ENCODE measurements at regions not wholly inside any gene's neighbourhood (a gene's known extent, or its start where the extent isn't known, plus 50 kb on each side); places are given as distances from the start of the nearest gene placed in this dataset.

DNA sequence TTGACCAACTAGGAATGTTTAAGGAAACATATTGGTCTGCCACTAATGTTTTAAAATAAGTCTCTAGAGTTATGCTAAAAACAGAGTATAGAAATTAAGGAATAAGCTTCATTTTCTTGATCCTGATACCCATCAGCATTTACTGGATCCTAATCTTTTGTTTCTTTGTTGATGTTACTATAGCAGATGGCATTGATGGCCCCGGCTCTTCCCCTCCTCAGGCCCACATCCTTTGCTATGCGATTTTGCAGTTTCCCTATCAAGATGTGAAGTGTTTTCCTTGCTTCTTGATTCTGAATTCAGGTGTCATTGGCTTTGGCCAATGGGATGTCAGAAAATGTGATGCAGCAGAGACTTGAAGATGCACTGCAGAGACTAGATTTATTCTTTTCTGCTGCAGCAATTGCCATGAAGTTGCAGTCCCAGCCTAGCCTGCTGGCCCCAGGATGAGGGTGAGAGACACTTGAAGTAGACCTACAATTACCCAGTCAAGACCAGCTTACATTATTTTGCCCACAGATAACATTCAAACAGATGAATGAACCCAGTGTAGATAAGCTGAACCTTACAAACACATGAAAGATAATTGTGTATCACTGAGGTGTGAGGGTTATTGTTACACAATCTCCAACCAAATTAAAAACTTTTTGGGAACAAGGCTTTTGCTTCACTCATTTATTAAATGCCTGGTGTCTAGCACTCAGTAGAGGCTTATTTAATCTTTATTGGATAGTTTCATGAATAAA is 115.2 kb upstream of the ITGA4 start:
- H3K9me3 ChIP-seq (ENCODE audit: control insufficient read depth, insufficient read depth, low read length) = no peaks in the 10 kb centered on the region
- no peak overlapping the region for H3K9ac ChIP-seq (ENCODE audit: low read depth, low read length)
- H3K27me3 ChIP-seq (ENCODE audit: control insufficient read depth, insufficient read depth, low read length) = no peaks in the 10 kb centered on the region
- no peak overlapping the region for H3K4me3 ChIP-seq (ENCODE audit: low read depth, low read length)
- H3K36me3 ChIP-seq (ENCODE audit: control insufficient read depth, insufficient read depth, low read length) = no peaks in the 10 kb centered on the region
- no peak overlapping the region for H3K27ac ChIP-seq (ENCODE audit: low read depth, low read length)
- H3K4me1 ChIP-seq (ENCODE audit: control insufficient read depth, insufficient read depth, low read length) = no peaks in the 10 kb centered on the region

DNA sequence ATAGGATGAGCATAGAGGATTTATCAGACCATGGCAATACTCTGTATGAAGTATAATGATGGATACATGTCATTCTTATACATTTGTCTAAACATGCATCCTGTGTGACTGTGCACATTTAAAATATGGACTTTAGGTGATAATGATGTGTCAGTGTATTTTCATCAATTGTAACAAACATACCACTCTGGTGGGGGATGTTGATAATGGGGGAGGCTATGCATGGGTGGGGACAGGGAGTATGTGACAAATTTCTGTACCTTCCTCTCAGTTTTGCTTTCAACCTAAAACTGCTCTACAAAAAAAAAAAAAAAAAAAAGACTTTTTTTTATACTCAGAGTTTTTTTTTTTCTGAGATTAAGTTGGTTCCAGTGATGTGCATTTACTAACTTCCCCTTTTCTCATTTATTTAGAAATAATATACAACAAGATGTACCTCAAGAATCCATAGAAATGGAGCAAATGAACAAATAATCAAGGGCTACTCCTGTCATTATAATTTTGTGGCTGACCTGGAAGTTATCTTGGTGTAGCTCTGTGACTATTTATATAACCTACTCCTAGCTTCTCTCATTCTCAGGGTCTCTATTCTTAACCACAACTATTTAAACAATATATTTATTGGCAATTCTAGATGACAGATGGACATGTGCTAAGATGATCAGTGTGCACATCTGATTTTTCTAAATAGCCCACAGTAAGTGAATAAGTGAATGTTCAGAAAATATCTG is 108.9 kb upstream of the ITGA4 start:
- Histone ChIP-seq H3K9me3 (ENCODE audit: control insufficient read depth, insufficient read depth, low read length) (no peaks in the 10 kb centered on the region), H3K27ac (ENCODE audit: low read depth, low read length) (no peak overlapping the region), H3K9ac (ENCODE audit: low read depth, low read length) (no peak overlapping the region), H3K4me3 (ENCODE audit: low read depth, low read length) (no peak overlapping the region), H3K27me3 (ENCODE audit: control insufficient read depth, insufficient read depth, low read length) (no peaks in the 10 kb centered on the region), H3K36me3 (ENCODE audit: control insufficient read depth, insufficient read depth, low read length) (no peaks in the 10 kb centered on the region), H3K4me1 (ENCODE audit: control insufficient read depth, insufficient read depth, low read length) (no peaks in the 10 kb centered on the region)

DNA sequence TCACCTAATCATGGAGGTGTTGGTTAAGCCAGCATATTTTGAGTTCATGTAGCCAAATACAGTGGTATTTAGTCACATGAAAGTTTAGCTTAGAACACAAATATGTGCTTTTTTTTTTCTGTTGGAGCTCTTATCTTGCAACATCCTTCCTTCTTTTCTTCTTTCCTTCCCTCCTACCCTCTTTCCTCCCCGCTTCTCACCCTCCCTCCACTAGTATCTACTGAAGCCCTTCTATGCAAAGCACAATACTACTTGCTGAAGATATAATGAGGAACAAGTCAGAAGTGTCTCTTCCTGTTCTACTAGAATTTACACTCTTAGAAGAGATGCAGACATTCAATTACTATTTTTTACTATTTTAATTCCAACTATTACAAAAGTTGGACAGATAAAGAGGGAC is 105.0 kb upstream of the ITGA4 start:
- no peak overlapping the region for H3K9ac ChIP-seq (ENCODE audit: low read depth, low read length)
- no peaks in the 10 kb centered on the region for H3K27me3 ChIP-seq (ENCODE audit: control insufficient read depth, insufficient read depth, low read length)
- H3K36me3 ChIP-seq (ENCODE audit: control insufficient read depth, insufficient read depth, low read length) = no peaks in the 10 kb centered on the region
- H3K27ac ChIP-seq (ENCODE audit: low read depth, low read length) = no peak overlapping the region
- H3K4me3 ChIP-seq (ENCODE audit: low read depth, low read length) = no peak overlapping the region
- H3K4me1 ChIP-seq (ENCODE audit: control insufficient read depth, insufficient read depth, low read length) = no peaks in the 10 kb centered on the region
- H3K9me3 ChIP-seq (ENCODE audit: control insufficient read depth, insufficient read depth, low read length) = no peaks in the 10 kb centered on the region

DNA sequence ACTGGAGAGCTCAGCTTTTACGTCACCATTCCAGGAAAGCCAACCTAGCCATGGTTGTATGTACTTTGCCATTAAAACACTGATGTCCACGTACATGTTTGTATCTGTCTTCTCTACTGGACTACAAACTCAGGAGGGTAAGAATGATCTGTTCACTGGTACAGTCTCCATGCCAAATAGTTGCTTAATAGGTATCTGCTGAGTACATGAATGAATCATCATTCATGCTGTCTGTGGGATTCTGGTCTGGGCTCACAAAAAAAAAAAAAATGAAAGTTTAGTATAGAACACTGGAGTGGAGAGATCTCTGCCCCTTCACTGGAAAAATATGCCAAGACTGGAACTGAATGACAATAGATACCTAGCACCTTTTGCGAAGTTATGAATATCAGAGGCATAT is 102.6 kb upstream of the ITGA4 start:
- no peak overlapping the region for H3K4me3 ChIP-seq (ENCODE audit: low read depth, low read length)
- H3K4me1 ChIP-seq (ENCODE audit: control insufficient read depth, insufficient read depth, low read length) = no peaks in the 10 kb centered on the region
- no peaks in the 10 kb centered on the region for H3K9me3 ChIP-seq (ENCODE audit: control insufficient read depth, insufficient read depth, low read length)
- H3K27ac ChIP-seq (ENCODE audit: low read depth, low read length) = no peak overlapping the region
- no peak overlapping the region for H3K9ac ChIP-seq (ENCODE audit: low read depth, low read length)
- H3K36me3 ChIP-seq (ENCODE audit: control insufficient read depth, insufficient read depth, low read length) = no peaks in the 10 kb centered on the region
- no peaks in the 10 kb centered on the region for H3K27me3 ChIP-seq (ENCODE audit: control insufficient read depth, insufficient read depth, low read length)

DNA sequence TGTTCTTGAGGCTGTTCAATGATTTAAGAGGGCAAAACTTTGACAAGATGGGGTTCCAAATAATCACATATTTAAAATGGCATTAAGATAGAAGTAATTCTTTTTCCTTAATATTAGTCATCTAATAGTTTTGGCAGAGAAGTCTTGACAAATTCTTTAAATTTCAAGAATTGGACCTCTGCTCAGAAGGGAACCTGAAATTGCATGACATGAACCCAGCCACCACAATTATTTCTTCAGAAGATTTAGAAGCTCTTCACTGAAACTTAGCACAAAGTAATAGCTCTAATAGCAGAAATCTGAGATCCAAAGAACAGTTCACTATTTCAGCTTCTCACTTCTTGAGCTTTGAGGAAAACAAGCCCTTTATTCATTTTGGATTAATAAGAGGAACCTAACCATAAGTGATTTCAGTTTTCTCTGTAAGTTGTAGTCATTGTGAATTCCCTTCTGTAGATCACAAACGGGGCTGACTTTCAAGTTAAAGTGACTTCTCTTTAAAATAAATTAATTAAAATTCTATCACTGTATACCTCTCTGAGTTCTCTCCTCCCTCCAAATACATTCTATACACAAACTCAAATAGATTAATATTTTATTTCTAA is 100.6 kb upstream of the ITGA4 start:
- Histone ChIP-seq H3K9me3 (ENCODE audit: control insufficient read depth, insufficient read depth, low read length) (no peaks in the 10 kb centered on the region), H3K36me3 (ENCODE audit: control insufficient read depth, insufficient read depth, low read length) (no peaks in the 10 kb centered on the region)

DNA sequence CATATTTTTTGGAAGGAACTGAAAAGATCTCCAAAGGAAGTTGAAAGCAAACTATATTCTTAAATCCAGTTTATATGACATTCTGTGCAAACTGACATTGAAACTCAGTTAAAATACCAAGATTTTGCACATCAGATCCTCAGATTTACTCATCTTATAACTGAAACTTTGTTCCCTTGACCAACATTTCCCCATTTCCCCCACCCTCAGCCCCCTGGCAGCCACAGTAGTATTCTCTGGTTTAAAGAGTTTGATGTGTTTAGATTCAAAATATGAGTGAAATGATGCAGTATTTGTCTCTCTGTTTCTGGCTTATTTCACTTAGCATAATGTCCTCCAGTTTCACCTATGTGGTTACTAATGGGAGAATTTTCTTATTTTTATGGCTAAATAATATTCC is 99.2 kb upstream of the ITGA4 start:
- no peaks in the 10 kb centered on the region for H3K27me3 ChIP-seq (ENCODE audit: control insufficient read depth, insufficient read depth, low read length)

More for the DNA sequence above, 100.6 kb upstream of the ITGA4 start:
- H3K4me3 ChIP-seq (ENCODE audit: low read depth, low read length) = no peak overlapping the region
- no peak overlapping the region for H3K9ac ChIP-seq (ENCODE audit: low read depth, low read length)
- no peak overlapping the region for H3K27ac ChIP-seq (ENCODE audit: low read depth, low read length)
- no peaks in the 10 kb centered on the region for H3K4me1 ChIP-seq (ENCODE audit: control insufficient read depth, insufficient read depth, low read length)
- no peaks in the 10 kb centered on the region for H3K27me3 ChIP-seq (ENCODE audit: control insufficient read depth, insufficient read depth, low read length)

DNA sequence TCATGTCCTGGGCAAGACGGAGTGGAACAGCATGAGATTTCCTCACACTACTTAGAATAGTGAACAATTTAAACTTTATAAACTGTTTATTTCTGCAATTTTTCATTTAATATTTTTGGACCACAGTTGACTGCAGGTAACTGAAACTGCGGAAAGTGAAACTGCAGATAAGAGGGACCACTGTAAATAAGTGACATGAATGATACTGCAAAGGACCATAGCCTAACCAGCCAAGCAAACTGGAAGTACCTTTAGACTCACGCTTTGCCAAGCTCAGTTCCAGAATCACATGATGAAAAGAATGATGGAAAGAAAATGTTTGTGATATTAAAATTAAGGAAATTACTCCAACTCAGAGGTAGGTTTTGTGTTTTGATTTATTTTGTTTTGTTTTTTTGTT is 94.6 kb upstream of the ITGA4 start:
- H3K36me3 ChIP-seq (ENCODE audit: control insufficient read depth, insufficient read depth, low read length) = no peaks in the 10 kb centered on the region
- no peak overlapping the region for H3K27ac ChIP-seq (ENCODE audit: low read depth, low read length)
- H3K9ac ChIP-seq (ENCODE audit: low read depth, low read length) = no peak overlapping the region
- no peaks in the 10 kb centered on the region for H3K4me1 ChIP-seq (ENCODE audit: control insufficient read depth, insufficient read depth, low read length)
- no peaks in the 10 kb centered on the region for H3K9me3 ChIP-seq (ENCODE audit: control insufficient read depth, insufficient read depth, low read length)
- H3K4me3 ChIP-seq (ENCODE audit: low read depth, low read length) = no peak overlapping the region
- no peaks in the 10 kb centered on the region for H3K27me3 ChIP-seq (ENCODE audit: control insufficient read depth, insufficient read depth, low read length)

More for the DNA sequence above, 99.2 kb upstream of the ITGA4 start:
- Histone ChIP-seq H3K27ac (ENCODE audit: low read depth, low read length) (no peak overlapping the region), H3K9me3 (ENCODE audit: control insufficient read depth, insufficient read depth, low read length) (no peaks in the 10 kb centered on the region), H3K4me1 (ENCODE audit: control insufficient read depth, insufficient read depth, low read length) (no peaks in the 10 kb centered on the region), H3K36me3 (ENCODE audit: control insufficient read depth, insufficient read depth, low read length) (no peaks in the 10 kb centered on the region), H3K9ac (ENCODE audit: low read depth, low read length) (no peak overlapping the region), H3K4me3 (ENCODE audit: low read depth, low read length) (no peak overlapping the region)

DNA sequence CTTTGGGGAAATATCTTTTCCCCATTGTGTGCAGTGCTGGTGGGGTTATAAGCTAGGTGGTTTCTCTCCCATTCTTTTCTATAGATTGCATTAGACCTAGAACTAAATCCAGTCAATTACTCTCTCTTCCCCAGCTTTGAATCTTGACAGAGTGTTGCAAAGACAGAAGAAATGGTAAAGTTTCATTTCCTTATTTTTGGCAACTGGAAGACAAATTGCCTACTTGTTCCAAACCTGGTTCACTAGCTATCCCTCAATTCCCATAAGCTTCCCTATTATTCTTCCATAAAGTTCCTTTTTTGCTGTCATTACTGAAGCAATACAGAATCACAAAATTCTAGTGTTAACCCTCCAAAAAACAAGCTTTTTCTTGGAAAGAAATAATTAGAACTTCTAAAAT is 94.0 kb upstream of the ITGA4 start:
- Histone ChIP-seq H3K4me3 (ENCODE audit: low read depth, low read length) (no peak overlapping the region), H3K36me3 (ENCODE audit: control insufficient read depth, insufficient read depth, low read length) (no peaks in the 10 kb centered on the region), H3K9me3 (ENCODE audit: control insufficient read depth, insufficient read depth, low read length) (no peaks in the 10 kb centered on the region), H3K9ac (ENCODE audit: low read depth, low read length) (no peak overlapping the region), H3K4me1 (ENCODE audit: control insufficient read depth, insufficient read depth, low read length) (no peaks in the 10 kb centered on the region), H3K27me3 (ENCODE audit: control insufficient read depth, insufficient read depth, low read length) (no peaks in the 10 kb centered on the region), H3K27ac (ENCODE audit: low read depth, low read length) (no peak overlapping the region)

DNA sequence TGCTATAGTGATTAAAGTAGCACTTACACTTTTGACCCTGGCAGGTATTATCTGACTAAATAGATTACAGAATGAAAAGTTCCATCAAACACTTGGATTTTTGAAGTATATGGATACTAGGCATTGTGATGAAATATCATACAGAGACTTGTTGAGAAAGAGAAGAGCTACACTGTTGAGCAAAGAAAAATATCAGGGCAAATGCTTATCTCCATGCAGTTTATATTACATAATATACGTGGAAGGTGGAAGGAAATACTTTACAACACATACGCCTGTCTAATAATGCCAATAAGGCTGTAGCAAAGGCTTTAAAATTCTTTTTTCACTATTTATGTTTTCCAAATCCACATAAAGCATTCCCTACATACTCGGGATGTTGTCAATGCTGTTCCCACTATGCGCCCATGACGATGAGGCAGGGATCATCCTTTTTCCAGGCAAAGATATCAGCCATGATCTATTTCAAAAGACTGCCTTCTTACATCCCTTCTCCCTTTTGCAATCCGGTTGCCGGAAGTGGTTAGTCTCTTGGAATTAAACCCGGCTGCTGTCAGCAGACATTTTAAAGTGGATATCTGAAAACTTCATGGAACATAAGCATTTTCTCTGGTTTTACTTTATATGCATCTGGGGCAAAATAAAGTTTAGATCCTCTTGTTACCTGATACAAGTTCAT is 92.6 kb upstream of the ITGA4 start:
- Histone ChIP-seq H3K36me3 (ENCODE audit: control insufficient read depth, insufficient read depth, low read length) (no peaks in the 10 kb centered on the region), H3K4me1 (ENCODE audit: control insufficient read depth, insufficient read depth, low read length) (no peaks in the 10 kb centered on the region), H3K4me3 (ENCODE audit: low read depth, low read length) (no peak overlapping the region), H3K9me3 (ENCODE audit: control insufficient read depth, insufficient read depth, low read length) (no peaks in the 10 kb centered on the region), H3K9ac (ENCODE audit: low read depth, low read length) (no peak overlapping the region), H3K27me3 (ENCODE audit: control insufficient read depth, insufficient read depth, low read length) (no peaks in the 10 kb centered on the region), H3K27ac (ENCODE audit: low read depth, low read length) (no peak overlapping the region)

DNA sequence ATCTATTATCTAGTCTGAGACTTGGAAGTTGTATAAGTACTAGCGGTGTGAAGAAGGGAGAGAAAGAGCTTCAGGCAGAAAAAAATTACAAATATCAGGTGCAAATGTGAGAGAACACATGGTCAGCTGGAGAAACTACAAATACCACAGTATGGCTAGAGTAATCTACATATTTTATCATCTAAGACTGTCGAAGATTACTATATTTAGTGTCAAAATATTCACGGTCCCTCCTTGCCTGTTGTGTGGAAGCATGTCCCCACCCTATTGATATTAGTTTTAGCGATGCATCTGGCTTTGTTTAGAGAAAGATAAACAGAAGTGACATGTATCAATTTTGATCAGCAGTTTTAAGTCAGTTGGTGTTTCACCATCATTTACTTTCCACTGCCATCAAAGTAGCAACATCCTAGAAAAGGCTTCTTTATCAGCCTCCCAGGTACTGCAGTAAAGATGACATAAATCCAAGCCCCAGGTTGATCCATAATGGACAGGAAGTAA is 90.5 kb upstream of the ITGA4 start:
- Histone ChIP-seq H3K4me3 (ENCODE audit: low read depth, low read length) (no peak overlapping the region), H3K9ac (ENCODE audit: low read depth, low read length) (no peak overlapping the region), H3K27ac (ENCODE audit: low read depth, low read length) (no peak overlapping the region), H3K27me3 (ENCODE audit: control insufficient read depth, insufficient read depth, low read length) (no peaks in the 10 kb centered on the region), H3K36me3 (ENCODE audit: control insufficient read depth, insufficient read depth, low read length) (no peaks in the 10 kb centered on the region), H3K4me1 (ENCODE audit: control insufficient read depth, insufficient read depth, low read length) (no peaks in the 10 kb centered on the region), H3K9me3 (ENCODE audit: control insufficient read depth, insufficient read depth, low read length) (no peaks in the 10 kb centered on the region)
